Esophagus squamous epithelium (tissue), 4 donors: ENCODE measurements at regions not wholly inside any gene's neighbourhood (a gene's known extent, or its start where the extent isn't known, plus 50 kb on each side); places are given as distances from the start of the nearest gene placed in this dataset.

Experiments
- POLR2A ChIP-seq, 4 donors: fragments of 450-650 bp; IDR thresholded peaks; one replicate each; pipeline ENCODE4 v1.6.1; 2017; ENCODE audit warnings: antibody characterized with exemption in 4 of 4, mild to moderate bottlenecking in 4 of 4, moderate library complexity in 3 of 4
- TF ChIP-seq, protein P1 (sequence below), 6 experiments: fragments of 450-650 bp in 4 of 6; fragments of 200-600 bp in 2 of 6; sonication (generic) in 2 of 6; IDR thresholded peaks; one replicate each; pipeline ENCODE4 v1.5.1; 2016 to 2019; ENCODE audit warnings: antibody characterized with exemption in 6 of 6, mild to moderate bottlenecking in 4 of 6, moderate library complexity in 4 of 6

DNA sequence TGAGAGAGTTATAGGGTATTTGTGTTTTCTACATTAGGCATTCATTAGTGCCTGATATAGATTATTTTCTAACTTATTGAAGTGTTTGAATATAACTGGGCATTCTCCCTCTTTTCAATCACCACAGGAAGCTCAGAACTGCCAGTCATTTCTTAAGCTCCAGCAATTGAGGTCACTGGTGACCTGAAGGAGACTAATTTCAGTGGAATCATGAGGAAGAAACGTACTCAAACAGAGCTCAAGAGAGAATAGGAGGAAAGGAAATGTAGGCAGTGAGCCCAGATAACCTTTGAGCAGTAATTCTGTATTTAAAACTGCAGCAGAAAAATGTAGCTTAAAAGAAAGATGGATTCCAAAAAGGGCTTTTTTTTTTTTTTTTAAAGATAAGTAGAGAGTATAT, 1035.5 kb downstream of the SOCS6 start:
- TF ChIP-seq POLR2A (IDR thresholded peaks at IDR 0.05): no peak
- TF ChIP-seq, protein P1, sequence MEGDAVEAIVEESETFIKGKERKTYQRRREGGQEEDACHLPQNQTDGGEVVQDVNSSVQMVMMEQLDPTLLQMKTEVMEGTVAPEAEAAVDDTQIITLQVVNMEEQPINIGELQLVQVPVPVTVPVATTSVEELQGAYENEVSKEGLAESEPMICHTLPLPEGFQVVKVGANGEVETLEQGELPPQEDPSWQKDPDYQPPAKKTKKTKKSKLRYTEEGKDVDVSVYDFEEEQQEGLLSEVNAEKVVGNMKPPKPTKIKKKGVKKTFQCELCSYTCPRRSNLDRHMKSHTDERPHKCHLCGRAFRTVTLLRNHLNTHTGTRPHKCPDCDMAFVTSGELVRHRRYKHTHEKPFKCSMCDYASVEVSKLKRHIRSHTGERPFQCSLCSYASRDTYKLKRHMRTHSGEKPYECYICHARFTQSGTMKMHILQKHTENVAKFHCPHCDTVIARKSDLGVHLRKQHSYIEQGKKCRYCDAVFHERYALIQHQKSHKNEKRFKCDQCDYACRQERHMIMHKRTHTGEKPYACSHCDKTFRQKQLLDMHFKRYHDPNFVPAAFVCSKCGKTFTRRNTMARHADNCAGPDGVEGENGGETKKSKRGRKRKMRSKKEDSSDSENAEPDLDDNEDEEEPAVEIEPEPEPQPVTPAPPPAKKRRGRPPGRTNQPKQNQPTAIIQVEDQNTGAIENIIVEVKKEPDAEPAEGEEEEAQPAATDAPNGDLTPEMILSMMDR (IDR thresholded peaks at IDR 0.05): no peak
